HUES6 (cell line): ENCODE measurements at regions not wholly inside any gene's neighbourhood (a gene's known extent, or its start where the extent isn't known, plus 50 kb on each side); places are given as distances from the start of the nearest gene placed in this dataset.

Source experiments
- H3K27ac ChIP-seq: 2 replicates; pipeline ENCODE4 v1.7.0; 2013; ENCODE audit warnings: low read depth, mild to moderate bottlenecking, low read length, inconsistent platforms
- H3K27me3 ChIP-seq: 2 replicates; pipeline ENCODE4 v1.6.1; 2013; ENCODE audit warnings: low read length; ENCODE audit not compliant: control insufficient read depth, insufficient read depth
- H3K36me3 ChIP-seq: 2 replicates; pipeline ENCODE4 v1.6.1; 2013; ENCODE audit warnings: low read length; ENCODE audit not compliant: control insufficient read depth, insufficient read depth
- H3K4me1 ChIP-seq: 2 replicates; pipeline ENCODE4 v1.6.1; 2013; ENCODE audit warnings: low read length; ENCODE audit not compliant: control insufficient read depth, insufficient read depth
- H3K4me3 ChIP-seq: 2 replicates; pipeline ENCODE4 v1.5.1; 2013; ENCODE audit warnings: low read depth, low read length
- H3K9ac ChIP-seq: one replicate; pipeline ENCODE4 v1.6.1; 2013; ENCODE audit warnings: mild to moderate bottlenecking, low read length
- H3K9me3 ChIP-seq: 2 replicates; pipeline ENCODE4 v1.6.1; 2013; ENCODE audit warnings: low read depth, low read length; ENCODE audit not compliant: control insufficient read depth, insufficient read depth

DNA sequence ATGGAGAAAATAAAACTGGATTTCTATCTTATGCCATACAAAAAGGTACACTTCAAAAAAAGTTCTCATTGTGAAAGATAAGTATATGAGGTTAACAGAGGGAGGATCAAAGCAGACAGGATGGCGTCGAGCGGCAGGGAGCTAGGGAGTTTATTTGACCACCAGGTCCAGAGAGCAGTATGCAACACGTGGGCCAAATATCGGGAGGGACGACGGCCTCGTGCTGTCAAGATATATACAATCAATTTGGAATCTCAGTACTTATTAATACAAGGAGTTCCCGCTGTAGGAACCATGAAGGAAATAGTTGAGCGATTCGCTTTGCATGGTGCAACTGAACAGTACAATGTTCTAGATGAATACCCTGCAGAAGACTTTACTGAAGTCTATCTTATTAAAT is 1069.4 kb upstream of the INTU start:
- Histone ChIP-seq H3K4me3 (no peak overlapping the region), H3K27ac (no peak overlapping the region), H3K9me3 (no peaks in the 10 kb centered on the region), H3K4me1 (no peaks in the 10 kb centered on the region), H3K9ac (no peak overlapping the region), H3K27me3 (no peaks in the 10 kb centered on the region), H3K36me3 (no peaks in the 10 kb centered on the region)

DNA sequence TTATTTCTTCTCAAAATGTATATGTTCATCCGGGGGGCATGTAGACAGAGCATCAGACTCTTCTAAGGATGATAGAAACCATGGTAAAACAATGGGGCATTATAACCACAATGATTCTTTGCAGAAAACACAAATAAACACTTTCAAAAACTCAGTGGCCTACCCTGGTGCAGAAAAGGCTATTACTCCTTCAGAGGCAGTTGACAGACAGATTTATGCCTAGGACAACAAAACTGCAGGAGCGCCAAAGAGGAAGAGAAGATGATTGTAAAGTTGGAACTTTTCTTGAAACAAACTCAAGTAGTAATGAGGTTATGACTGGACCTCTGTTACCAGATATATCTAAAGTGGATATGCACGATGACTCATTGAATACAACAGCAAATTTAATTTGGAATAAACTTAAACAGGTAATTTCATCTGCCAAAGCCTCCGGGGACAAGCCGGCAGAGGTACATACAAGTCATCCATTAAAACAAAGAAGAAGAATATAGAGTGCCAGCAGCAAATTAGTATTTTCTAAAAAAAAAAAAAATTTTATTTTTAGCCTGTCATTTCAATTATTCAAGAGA is 1068.4 kb upstream of the INTU start:
- no peaks in the 10 kb centered on the region for H3K9me3 ChIP-seq
- H3K9ac ChIP-seq: no peak overlapping the region
- no peak overlapping the region for H3K27ac ChIP-seq
- no peaks in the 10 kb centered on the region for H3K4me1 ChIP-seq
- no peaks in the 10 kb centered on the region for H3K36me3 ChIP-seq
- no peaks in the 10 kb centered on the region for H3K27me3 ChIP-seq
- H3K4me3 ChIP-seq: no peak overlapping the region

GRCh38 chr4:126568652-126569570 is 1063.8 kb upstream of the INTU start:
- Histone ChIP-seq H3K36me3 (no peaks in the 10 kb centered on the region), H3K4me1 (no peaks in the 10 kb centered on the region), H3K9me3 (no peaks in the 10 kb centered on the region), H3K9ac (no peak overlapping the region), H3K27me3 (no peaks in the 10 kb centered on the region), H3K4me3 (no peak overlapping the region), H3K27ac (no peak overlapping the region)

DNA sequence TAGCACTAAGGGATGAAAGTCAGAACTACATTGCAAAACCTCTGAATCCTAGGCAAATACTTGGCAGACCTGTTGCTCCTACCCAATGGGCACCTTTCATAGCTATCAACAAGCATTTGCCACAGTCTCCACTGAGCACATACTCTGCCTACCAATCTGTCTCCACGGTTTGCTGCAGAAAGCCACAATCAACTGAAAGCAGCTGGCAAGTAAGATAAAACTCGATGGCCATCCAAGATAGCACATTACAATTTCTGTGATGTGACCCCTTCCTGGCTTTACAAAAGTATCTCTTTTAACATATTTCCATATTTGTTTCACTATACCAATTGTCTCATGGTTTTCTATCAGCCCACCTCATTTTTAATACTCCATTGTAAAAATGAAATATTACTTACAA is 1060.5 kb upstream of the INTU start:
- no peak overlapping the region for H3K27ac ChIP-seq
- H3K9ac ChIP-seq: no peak overlapping the region
- no peaks in the 10 kb centered on the region for H3K9me3 ChIP-seq
- H3K27me3 ChIP-seq: no peaks in the 10 kb centered on the region
- H3K4me1 ChIP-seq: no peaks in the 10 kb centered on the region
- no peaks in the 10 kb centered on the region for H3K36me3 ChIP-seq
- H3K4me3 ChIP-seq: no peak overlapping the region

DNA sequence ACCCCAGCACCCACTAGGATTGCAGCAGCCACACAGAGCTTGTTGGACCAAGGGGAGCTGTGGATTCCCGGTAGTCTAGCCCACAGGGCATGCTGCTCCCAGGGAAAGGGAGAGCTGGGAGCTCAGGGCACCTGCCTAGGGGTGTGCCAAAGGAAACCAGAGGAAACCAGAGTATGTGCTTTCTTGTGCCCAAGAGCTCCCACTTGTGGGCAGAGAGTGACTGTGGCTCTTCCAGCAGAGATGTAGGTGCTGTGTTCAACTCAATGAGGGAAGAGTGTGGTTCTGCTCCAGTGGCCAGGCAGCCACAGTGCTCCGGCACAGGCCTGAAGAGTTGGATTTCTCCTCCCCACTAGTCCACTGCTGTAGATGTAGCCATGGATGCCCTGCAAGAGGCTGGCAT is 1050.0 kb upstream of the INTU start:
- Histone ChIP-seq H3K27ac (no peak overlapping the region), H3K36me3 (no peaks in the 10 kb centered on the region), H3K27me3 (no peaks in the 10 kb centered on the region), H3K4me3 (no peak overlapping the region), H3K9ac (no peak overlapping the region), H3K9me3 (no peaks in the 10 kb centered on the region), H3K4me1 (no peaks in the 10 kb centered on the region)

- Histone ChIP-seq H3K4me1 (no peaks in the 10 kb centered on the region), H3K27ac (no peak overlapping the region), H3K9me3 (no peaks in the 10 kb centered on the region), H3K36me3 (no peaks in the 10 kb centered on the region), H3K4me3 (no peak overlapping the region), H3K27me3 (no peaks in the 10 kb centered on the region), H3K9ac (no peak overlapping the region)
Observed at GRCh38 chr4:126583509-126583908, 1049.2 kb upstream of the INTU start.

GRCh38 chr4:126591583-126591982 is 1041.2 kb upstream of the INTU start:
- no peak overlapping the region for H3K9ac ChIP-seq
- no peaks in the 10 kb centered on the region for H3K4me1 ChIP-seq
- H3K4me3 ChIP-seq: no peak overlapping the region
- no peaks in the 10 kb centered on the region for H3K9me3 ChIP-seq
- no peak overlapping the region for H3K27ac ChIP-seq
- no peaks in the 10 kb centered on the region for H3K36me3 ChIP-seq
- no peaks in the 10 kb centered on the region for H3K27me3 ChIP-seq

DNA sequence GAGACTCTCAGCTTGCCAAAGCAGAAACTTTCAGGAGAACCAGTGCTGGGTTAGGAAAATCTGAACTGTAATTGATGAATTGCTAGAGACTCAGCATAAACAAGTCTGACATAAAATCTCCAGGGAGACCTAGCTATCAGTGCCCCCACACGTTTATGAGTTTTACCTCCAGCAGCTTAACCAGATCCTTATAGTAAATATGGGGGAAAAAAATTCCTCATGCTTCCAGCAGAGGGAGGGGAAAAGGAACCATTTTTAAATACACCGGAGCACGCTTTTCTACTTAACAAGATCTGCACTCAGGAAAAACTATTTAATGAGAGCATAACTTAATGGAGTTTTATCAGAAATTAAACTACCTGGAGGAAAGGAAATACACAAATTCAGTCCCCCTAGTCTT is 1040.7 kb upstream of the INTU start:
- Histone ChIP-seq H3K36me3 (no peaks in the 10 kb centered on the region), H3K9ac (no peak overlapping the region), H3K9me3 (no peaks in the 10 kb centered on the region), H3K4me1 (no peaks in the 10 kb centered on the region), H3K4me3 (no peak overlapping the region), H3K27me3 (no peaks in the 10 kb centered on the region), H3K27ac (no peak overlapping the region)

DNA sequence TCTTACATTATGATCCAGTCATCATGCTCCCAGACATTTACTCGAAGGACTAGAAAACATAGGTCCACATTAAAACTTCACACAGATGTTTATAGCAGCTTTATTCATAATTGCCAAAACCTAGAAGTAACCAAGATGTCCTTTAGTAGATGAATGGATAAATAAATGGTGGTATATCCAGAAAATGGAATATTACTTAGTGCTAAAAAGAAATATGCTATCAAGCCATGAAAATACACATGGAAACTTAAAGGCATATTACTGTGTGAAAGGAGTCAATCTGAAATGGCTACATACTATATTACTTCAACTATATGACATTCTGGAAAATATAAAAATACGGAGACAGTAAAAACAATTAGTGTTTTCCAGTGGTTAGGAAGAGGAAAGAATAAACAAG is 1039.1 kb upstream of the INTU start:
- H3K9me3 ChIP-seq: no peaks in the 10 kb centered on the region
- no peak overlapping the region for H3K9ac ChIP-seq
- H3K36me3 ChIP-seq: no peaks in the 10 kb centered on the region
- H3K27me3 ChIP-seq: no peaks in the 10 kb centered on the region
- H3K4me1 ChIP-seq: no peaks in the 10 kb centered on the region
- no peak overlapping the region for H3K27ac ChIP-seq
- H3K4me3 ChIP-seq: no peak overlapping the region

- no peaks in the 10 kb centered on the region for H3K4me1 ChIP-seq
- H3K9ac ChIP-seq: no peak overlapping the region
- no peak overlapping the region for H3K4me3 ChIP-seq
- no peaks in the 10 kb centered on the region for H3K27me3 ChIP-seq
- no peak overlapping the region for H3K27ac ChIP-seq
- no peaks in the 10 kb centered on the region for H3K9me3 ChIP-seq
- no peaks in the 10 kb centered on the region for H3K36me3 ChIP-seq
Observed at GRCh38 chr4:126595643-126596042, 1037.1 kb upstream of the INTU start.

DNA sequence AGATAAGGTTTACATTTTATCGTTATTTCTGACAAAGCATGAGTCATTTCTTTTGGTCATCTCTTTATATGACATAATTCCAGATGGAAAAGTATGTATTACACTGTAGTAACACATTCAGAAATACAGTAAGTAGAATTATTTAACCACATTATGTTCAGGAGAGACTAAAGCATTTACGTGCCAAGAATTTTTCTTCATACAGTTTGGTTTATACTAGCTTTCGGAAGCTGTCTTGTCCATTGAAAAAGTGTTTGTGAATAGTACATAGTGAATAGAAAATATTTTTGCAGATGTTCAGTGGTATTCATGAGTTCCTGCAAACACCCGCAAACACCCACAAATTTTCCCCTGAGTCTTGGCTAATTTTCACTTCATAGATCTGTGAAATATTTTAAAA is 1033.0 kb upstream of the INTU start:
- no peaks in the 10 kb centered on the region for H3K27me3 ChIP-seq
- H3K9ac ChIP-seq: no peak overlapping the region
- no peaks in the 10 kb centered on the region for H3K36me3 ChIP-seq
- no peaks in the 10 kb centered on the region for H3K4me1 ChIP-seq
- no peak overlapping the region for H3K4me3 ChIP-seq
- no peak overlapping the region for H3K27ac ChIP-seq
- H3K9me3 ChIP-seq: no peaks in the 10 kb centered on the region
